SU-DHL-6 (cell line): ENCODE measurements at regions not wholly inside any gene's neighbourhood (a gene's known extent, or its start where the extent isn't known, plus 50 kb on each side); places are given as distances from the start of the nearest gene placed in this dataset.

Experiments used
- H2AFZ ChIP-seq: fragments of 200-600 bp; sonication (generic); 2 replicates; pipeline ENCODE4 v1.6.1; 2014; ENCODE audit warnings: low read depth, mild to moderate bottlenecking, moderate library complexity, mixed read lengths, antibody characterized with exemption, low read length; ENCODE audit not compliant: severe bottlenecking
- H3F3A ChIP-seq: fragments of 200-600 bp; shearing (Covaris generic); 2 replicates; pipeline ENCODE4 v1.6.0; 2016; ENCODE audit warnings: antibody characterized with exemption, mild to moderate bottlenecking; ENCODE audit not compliant: insufficient read depth
- H3K27ac ChIP-seq: fragments of 200-600 bp; sonication (generic); 2 replicates; pipeline ENCODE4 v1.5.1; 2016; ENCODE audit warnings: low read depth, mild to moderate bottlenecking, low read length, moderate library complexity, mixed read lengths
- H3K27me3 ChIP-seq: fragments of 200-600 bp; sonication (generic), shearing (Covaris generic); 2 replicates; pipeline ENCODE4 v1.6.0; 2014; ENCODE audit warnings: mild to moderate bottlenecking, low read length
- H3K36me3 ChIP-seq: fragments of 200-600 bp; sonication (generic); 2 replicates; pipeline ENCODE4 v1.6.1; 2014; ENCODE audit warnings: mild to moderate bottlenecking, low read length, mixed read lengths
- H3K4me2 ChIP-seq: fragments of 300-600, 200-600 bp; shearing (Covaris generic), sonication (generic); 2 replicates; pipeline ENCODE4 v1.6.0; 2014; ENCODE audit warnings: low read length, low read depth, mild to moderate bottlenecking; ENCODE audit not compliant: poor library complexity, severe bottlenecking
- H3K4me3 ChIP-seq: fragments of 200-600 bp; sonication (generic); 2 replicates; pipeline ENCODE4 v1.5.1; 2014; ENCODE audit warnings: antibody characterized with exemption, low read length, mild to moderate bottlenecking, mixed read lengths; ENCODE audit not compliant: insufficient read depth, poor library complexity, severe bottlenecking
- H3K79me2 ChIP-seq: fragments of 200-600 bp; sonication (generic); 2 replicates; pipeline ENCODE4 v1.6.1; 2014; ENCODE audit warnings: mild to moderate bottlenecking, low read length, moderate library complexity; ENCODE audit not compliant: insufficient read depth
- H3K9ac ChIP-seq: fragments of 200-600 bp; sonication (generic); 2 replicates; pipeline ENCODE4 v1.7.0; 2014; ENCODE audit warnings: mild to moderate bottlenecking, low read length
- H3K9me2 ChIP-seq: fragments of 200-600 bp; sonication (generic); replicated peaks from 2 replicates; pipeline ENCODE4 v1.6.1; 2014; ENCODE audit warnings: low read length; ENCODE audit not compliant: insufficient read depth
- H3K9me3 ChIP-seq: fragments of 200-600 bp; sonication (generic); 2 replicates; pipeline ENCODE4 v1.6.1; 2014; ENCODE audit warnings: low read length, mixed read lengths; ENCODE audit not compliant: insufficient read depth
- H4K20me1 ChIP-seq: fragments of 200-600 bp; sonication (generic); 2 replicates; pipeline ENCODE4 v1.6.1; 2014; ENCODE audit warnings: low read depth, mild to moderate bottlenecking, antibody characterized with exemption, low read length, moderate library complexity, mixed read lengths
- EZH2phosphoT487 ChIP-seq: fragments of 200-600 bp; sonication (generic), shearing (Covaris generic); conservative IDR thresholded peaks from 2 replicates; pipeline ENCODE4 v1.6.1; 2018; ENCODE audit warnings: mild to moderate bottlenecking, antibody characterized with exemption, low read length, moderate library complexity, mixed read lengths
- TF ChIP-seq, protein P1 (sequence below): fragments of 200-600 bp; sonication (generic); IDR thresholded peaks from one replicate; pipeline ENCODE4 v1.5.1; 2017; ENCODE audit warnings: antibody characterized with exemption, mild to moderate bottlenecking, low read length, moderate library complexity; ENCODE audit not compliant: insufficient read depth, poor library complexity, severe bottlenecking

DNA sequence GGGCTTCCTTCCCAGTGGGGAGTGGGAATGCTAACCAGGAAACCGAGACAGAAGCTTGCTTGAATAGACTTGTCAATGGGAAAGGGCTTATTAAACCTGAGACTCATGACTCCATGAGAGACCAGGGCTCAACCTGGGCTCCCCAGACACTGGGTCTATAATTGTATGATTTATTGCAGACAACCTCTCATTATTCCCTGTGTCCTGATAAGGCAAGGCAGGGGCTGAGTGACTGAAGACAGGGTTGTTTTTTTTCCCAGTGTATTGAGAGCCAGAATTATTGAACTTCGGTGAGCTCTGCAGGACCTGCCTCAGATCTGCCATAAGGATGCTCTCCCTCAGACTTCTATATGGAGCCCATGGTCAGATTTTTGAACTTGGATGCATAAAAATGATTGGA, 79.5 kb upstream of the KLHL25 start:
- no peaks in the 10 kb centered on the region for H3K27me3 ChIP-seq

DNA sequence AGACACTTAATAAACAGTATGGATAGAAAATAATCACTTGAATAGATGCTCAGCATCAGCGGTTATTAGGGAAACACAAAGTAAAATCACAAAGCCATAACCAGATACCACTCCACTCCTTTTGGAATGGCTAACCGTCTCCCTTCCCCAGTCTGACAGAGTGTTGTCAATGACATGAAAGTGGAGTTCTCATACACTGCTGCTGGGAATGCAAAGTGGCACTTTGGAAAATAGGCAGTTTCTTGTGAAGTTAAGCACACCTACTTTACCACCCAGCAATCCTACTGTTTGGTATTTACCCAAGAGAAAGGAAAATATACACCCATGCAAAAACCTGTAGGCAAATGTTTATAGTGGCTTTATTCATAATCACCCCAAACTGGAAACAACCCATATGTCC, 81.0 kb upstream of the KLHL25 start:
- no peak overlapping the region for H2AFZ ChIP-seq
- no peaks in the 10 kb centered on the region for H4K20me1 ChIP-seq
- no peaks in the 10 kb centered on the region for H3K36me3 ChIP-seq
- no peak overlapping the region for H3K4me2 ChIP-seq
- H3K27me3 ChIP-seq: no peaks in the 10 kb centered on the region
- no peaks in the 10 kb centered on the region for H3K9me2 ChIP-seq
- no peaks in the 10 kb centered on the region for H3F3A ChIP-seq
- no peaks in the 10 kb centered on the region for H3K79me2 ChIP-seq
- H3K9me3 ChIP-seq: no peaks in the 10 kb centered on the region
- H3K9ac ChIP-seq: no peak overlapping the region
- H3K27ac ChIP-seq: no peak overlapping the region
- TF ChIP-seq EZH2phosphoT487: no peak
- TF ChIP-seq, protein P1, sequence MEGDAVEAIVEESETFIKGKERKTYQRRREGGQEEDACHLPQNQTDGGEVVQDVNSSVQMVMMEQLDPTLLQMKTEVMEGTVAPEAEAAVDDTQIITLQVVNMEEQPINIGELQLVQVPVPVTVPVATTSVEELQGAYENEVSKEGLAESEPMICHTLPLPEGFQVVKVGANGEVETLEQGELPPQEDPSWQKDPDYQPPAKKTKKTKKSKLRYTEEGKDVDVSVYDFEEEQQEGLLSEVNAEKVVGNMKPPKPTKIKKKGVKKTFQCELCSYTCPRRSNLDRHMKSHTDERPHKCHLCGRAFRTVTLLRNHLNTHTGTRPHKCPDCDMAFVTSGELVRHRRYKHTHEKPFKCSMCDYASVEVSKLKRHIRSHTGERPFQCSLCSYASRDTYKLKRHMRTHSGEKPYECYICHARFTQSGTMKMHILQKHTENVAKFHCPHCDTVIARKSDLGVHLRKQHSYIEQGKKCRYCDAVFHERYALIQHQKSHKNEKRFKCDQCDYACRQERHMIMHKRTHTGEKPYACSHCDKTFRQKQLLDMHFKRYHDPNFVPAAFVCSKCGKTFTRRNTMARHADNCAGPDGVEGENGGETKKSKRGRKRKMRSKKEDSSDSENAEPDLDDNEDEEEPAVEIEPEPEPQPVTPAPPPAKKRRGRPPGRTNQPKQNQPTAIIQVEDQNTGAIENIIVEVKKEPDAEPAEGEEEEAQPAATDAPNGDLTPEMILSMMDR: no peak
- no peak overlapping the region for H3K4me3 ChIP-seq

More for the DNA sequence above, 79.5 kb upstream of the KLHL25 start:
- Histone ChIP-seq H3K9me3 (no peaks in the 10 kb centered on the region), H3K9ac (no peak overlapping the region), H3K9me2 (no peaks in the 10 kb centered on the region), H2AFZ (no peak overlapping the region), H3F3A (no peaks in the 10 kb centered on the region), H4K20me1 (no peaks in the 10 kb centered on the region), H3K27ac (no peak overlapping the region), H3K4me2 (no peak overlapping the region), H3K79me2 (no peaks in the 10 kb centered on the region), H3K4me3 (no peak overlapping the region), H3K36me3 (no peaks in the 10 kb centered on the region)
- TF ChIP-seq, protein P1: no peak
- TF ChIP-seq EZH2phosphoT487: no peak

DNA sequence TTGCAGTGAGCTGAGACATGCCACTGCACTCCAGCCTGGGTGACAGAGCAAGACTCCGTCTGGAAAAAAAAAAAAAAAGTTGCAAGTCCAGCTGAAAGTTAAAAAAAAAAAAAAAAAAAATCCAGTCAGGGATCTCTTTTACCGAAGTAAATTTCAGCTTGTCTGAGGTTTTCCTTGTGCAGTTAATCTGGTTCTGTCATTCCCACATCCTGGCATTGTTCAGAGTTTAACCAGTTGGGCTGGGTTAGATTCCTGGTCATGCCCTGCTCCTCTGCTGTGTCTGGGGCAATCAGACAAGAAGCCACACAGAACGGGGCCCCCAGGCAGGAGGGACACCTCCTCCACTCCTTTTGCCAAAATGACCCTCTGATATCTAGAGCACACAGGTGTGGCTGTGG, 84.1 kb upstream of the KLHL25 start:
- no peak overlapping the region for H3K9ac ChIP-seq
- H3F3A ChIP-seq: no peaks in the 10 kb centered on the region
- H3K4me2 ChIP-seq: no peak overlapping the region
- no peaks in the 10 kb centered on the region for H3K27me3 ChIP-seq
- no peaks in the 10 kb centered on the region for H3K36me3 ChIP-seq
- no peak overlapping the region for H3K4me3 ChIP-seq
- no peak overlapping the region for H2AFZ ChIP-seq
- H4K20me1 ChIP-seq: no peaks in the 10 kb centered on the region
- no peak overlapping the region for H3K27ac ChIP-seq
- TF ChIP-seq EZH2phosphoT487: no peak
- TF ChIP-seq, protein P1: no peak
- H3K79me2 ChIP-seq: no peaks in the 10 kb centered on the region
- H3K9me2 ChIP-seq: no peaks in the 10 kb centered on the region
- H3K9me3 ChIP-seq: no peaks in the 10 kb centered on the region
